COLO668 (cell line): ENCODE measurements at regions not wholly inside any gene's neighbourhood (a gene's known extent, or its start where the extent isn't known, plus 50 kb on each side); places are given as distances from the start of the nearest gene placed in this dataset.

Experiments used
- DNase-seq: peaks from one replicate; lab custom pipeline; 2025; ENCODE audit not compliant: unreplicated experiment; lab: John Stamatoyannopoulos, UW

- no peak for DNase-seq
Measured at GRCh38 chr4:57501720-57502119, 391.5 kb upstream of the IGFBP7 start.

- DNase-seq = no peak
Measured at GRCh38 chr4:57499786-57500185, 389.6 kb upstream of the IGFBP7 start.

GRCh38 chr4:57498251-57498650, 388.1 kb upstream of the IGFBP7 start:
- no peak for DNase-seq

- DNase-seq = no peak
Measured at GRCh38 chr4:57496697-57497471, 386.7 kb upstream of the IGFBP7 start.

- DNase-seq = no peak
Measured at GRCh38 chr4:57494821-57495220, 384.6 kb upstream of the IGFBP7 start.

GRCh38 chr4:57492251-57492878, 382.2 kb upstream of the IGFBP7 start:
- no peak for DNase-seq

- DNase-seq = no peak
Measured at GRCh38 chr4:57491388-57491787, 381.2 kb upstream of the IGFBP7 start.

- DNase-seq = no peak
Measured at GRCh38 chr4:57490520-57491255, 380.5 kb upstream of the IGFBP7 start.

GRCh38 chr4:57488366-57489162, 378.4 kb upstream of the IGFBP7 start:
- no peak for DNase-seq

- no peak for DNase-seq
Measured at GRCh38 chr4:57475424-57475823, 365.2 kb upstream of the IGFBP7 start.

GRCh38 chr4:57465321-57466056, 355.3 kb upstream of the IGFBP7 start:
- DNase-seq = no peak

- DNase-seq = peak; percentile 51
Measured at GRCh38 chr4:57462843-57463242, 352.7 kb upstream of the IGFBP7 start.

GRCh38 chr4:57460967-57461366, 350.8 kb upstream of the IGFBP7 start:
- DNase-seq = no peak

- no peak for DNase-seq
Measured at GRCh38 chr4:57448901-57449300, 338.7 kb upstream of the IGFBP7 start.

GRCh38 chr4:57448452-57448851, 338.3 kb upstream of the IGFBP7 start:
- DNase-seq = no peak

- DNase-seq = no peak
Measured at GRCh38 chr4:57446266-57446665, 336.1 kb upstream of the IGFBP7 start.

GRCh38 chr4:57445686-57446085, 335.5 kb upstream of the IGFBP7 start:
- no peak for DNase-seq

- no peak for DNase-seq
Measured at GRCh38 chr4:57444671-57445070, 334.5 kb upstream of the IGFBP7 start.

- no peak for DNase-seq
Measured at GRCh38 chr4:57443787-57444186, 333.6 kb upstream of the IGFBP7 start.

GRCh38 chr4:57443308-57443707, 333.1 kb upstream of the IGFBP7 start:
- DNase-seq = no peak
